DMS 273 treated with DMSO at 0.1 percent for 48 hours (cell line): ENCODE measurements at regions not wholly inside any gene's neighbourhood (a gene's known extent, or its start where the extent isn't known, plus 50 kb on each side); places are given as distances from the start of the nearest gene placed in this dataset.

Experiments used
- DNase-seq: peaks from one replicate; lab custom pipeline; 2025; lab: John Stamatoyannopoulos, UW

DNA sequence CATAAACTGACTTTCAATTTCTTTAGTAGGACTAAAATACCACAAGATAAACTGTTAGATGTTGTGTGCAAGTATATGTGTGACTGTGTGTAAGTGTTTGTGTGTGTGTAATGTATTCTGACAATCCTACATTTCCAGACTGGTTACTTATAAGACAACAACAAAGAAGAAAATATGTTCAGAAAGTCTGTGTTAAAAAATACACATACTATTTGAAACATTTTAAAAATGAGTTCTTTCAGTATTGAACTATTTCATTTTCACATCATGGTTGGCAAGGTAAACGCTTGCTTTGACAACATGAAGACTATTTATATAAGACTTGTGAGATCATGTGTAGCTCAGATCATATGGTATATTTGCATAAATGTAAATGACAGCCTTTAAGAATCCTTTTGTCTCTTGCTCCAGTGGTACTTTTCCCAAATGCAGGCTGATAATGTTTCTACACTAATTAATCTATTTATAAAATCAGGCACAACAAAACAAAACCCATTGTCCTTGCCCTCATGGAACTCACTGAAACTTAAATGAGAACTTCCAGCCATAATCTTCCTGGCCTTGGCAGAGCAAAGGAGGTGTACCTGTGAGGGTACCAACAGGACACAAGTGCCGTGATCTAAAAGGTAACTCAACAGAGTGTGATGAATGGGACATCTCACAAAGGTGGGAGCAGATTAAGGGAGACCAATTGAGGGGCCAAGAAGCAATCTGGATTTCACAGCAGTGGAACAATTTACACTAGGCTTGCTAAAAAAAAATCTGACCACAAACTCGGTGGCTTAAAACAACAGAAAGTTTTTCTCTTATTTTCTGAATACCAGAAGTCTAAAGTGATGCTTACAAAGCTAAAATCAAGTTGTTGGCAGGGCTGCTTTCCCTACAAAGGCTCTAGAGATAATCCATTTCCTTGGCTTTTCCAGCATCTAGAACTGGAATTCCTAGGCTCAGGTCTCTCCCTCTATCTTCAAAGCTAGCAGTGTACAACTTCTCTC lies 349.0 kb downstream of the TBC1D4 start:
- no peak for DNase-seq

DNA sequence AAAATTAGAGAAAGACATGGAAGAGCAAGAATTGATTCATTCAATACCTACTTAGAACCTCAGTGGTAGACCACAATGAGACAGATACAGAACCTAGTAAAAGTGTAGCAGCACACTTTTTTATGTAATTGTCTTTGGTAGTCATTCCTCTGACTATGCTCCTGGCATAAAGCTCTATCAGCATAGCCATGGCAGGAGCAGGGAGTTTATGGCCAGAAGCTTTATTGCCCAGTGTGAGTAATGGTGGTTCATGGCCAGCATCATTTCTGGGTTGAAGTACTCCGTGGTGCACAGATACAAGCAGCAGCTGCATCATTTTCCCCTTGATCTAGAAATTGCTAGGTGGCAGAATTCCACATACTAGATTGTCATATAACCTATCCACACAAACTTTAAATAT lies 352.6 kb downstream of the TBC1D4 start:
- DNase-seq, result no peak

DNA sequence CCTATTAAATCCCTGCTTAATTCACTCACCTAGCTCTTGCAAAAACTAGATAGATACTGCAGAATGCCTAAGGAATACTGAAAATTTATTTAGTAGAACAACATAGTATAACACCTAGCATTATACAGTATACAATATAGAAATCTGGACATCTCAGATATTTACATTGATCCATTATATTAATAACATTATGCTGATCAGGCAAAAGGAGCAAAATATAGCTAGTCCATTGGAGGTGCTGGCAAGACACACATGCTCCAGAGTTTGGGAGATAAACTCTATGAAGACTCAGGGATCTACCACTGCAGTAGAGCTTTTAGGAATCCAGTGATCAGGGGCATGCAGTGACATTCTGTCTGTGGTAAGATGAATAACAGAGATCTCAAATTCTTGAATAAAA lies 357.6 kb downstream of the TBC1D4 start:
- DNase-seq, result no peak

DNA sequence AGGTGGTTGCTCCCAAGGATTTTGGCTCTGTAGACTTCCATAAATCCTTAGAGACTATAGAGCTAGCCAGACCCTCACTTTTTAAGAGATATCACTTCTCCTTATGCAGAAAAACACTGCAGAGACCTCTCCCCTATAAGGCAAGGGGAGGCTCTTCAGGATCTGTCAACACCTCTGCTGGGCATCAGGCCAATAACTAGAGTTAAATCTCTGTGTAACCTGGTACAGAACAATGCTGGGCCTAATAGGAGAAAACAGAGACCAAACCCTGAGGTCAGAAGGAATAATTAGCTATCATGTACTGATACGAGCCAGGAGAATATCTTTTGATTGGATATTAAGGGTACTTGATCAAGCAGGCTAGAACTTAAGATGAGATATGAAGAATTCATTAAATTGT lies 358.5 kb downstream of the TBC1D4 start:
- DNase-seq, result no peak

DNA sequence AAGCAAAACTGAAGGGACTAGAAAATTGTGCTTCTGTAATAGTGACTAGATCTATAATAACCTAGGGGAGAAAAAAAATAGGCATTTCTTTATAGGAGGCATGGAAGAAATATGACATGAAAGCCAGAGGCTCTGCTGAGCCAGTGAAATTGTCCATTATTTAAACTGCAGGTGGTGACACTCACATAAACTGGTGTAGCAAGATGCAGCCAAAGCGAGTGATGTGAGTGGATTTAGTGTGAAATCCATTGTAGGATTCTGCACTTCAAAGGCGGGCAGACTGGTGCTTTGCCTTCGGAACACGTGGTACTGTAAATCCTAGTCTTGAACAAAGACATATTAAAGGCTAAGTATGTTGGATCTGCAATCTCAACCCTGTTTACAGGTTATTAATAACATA lies 361.9 kb downstream of the TBC1D4 start:
- DNase-seq, result no peak

DNA sequence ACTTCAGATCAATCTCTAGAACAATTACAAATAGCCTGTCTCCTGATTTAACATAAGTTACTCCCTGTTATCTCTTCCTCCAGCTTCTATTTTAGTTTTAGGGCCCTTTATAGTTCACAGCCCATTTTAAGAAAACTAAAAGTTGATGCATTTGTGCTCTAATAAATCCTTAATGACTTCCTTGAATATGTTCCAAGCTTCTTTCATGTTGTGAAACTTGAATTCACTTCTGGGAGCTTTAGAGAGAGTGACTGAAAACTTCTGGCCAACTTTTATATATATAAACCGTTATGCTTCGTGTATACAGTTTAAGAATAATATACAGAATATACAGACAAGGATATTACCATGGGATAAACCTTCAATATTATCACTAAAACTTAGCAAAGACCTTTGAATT lies 366.8 kb downstream of the TBC1D4 start:
- DNase-seq, result no peak

DNA sequence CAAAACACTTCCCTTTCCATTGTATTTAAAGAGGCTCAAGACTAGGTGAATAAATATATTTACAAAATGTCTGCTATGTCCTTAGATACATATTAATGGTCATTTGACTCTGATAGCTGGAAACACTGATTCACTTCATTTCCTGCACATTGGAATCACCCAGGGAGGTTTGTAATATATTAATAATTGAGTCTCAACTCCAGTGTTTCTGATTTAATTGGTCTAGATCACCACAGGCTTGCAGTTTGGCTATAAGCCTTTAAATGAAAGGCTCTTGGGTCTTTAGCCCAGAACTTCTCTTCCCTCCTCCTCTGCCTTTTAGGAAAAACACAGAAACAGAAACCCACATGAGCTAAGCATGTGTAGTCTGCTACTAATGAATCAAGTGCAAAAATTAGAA lies 378.0 kb downstream of the TBC1D4 start:
- no peak for DNase-seq

DNA sequence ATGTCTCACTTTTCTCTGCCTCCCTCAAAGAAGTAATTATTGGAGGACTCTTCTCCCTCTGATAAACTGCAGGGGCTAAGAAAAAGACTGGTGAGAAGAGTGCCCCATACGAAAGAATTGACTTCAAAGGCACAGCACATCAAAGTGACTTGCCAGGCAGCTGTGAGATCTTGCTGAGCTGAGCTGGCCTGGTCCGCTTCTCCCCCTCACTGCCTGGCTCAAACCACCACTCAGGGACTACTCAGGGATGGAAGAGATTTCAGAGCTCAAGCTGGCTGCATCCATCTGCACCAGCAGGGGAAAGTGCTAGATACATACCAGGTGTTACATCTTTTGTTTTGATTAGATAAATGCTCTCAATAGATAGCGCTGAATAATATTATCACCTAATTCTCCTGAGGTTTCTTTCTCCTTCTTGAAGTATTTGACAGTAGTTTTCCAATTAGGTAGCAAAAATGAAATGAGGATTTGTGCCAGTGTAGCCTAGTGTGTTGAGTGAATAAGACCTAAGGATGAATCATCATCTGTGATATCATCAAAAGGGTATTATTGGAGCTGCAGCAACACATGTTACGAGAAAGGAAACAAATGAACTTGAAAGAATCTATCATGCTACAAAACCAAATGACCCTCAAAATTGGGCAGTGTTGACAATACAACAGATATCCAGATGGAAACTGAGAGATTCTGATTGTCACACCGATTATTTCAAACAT lies 379.8 kb downstream of the TBC1D4 start:
- no peak for DNase-seq

DNA sequence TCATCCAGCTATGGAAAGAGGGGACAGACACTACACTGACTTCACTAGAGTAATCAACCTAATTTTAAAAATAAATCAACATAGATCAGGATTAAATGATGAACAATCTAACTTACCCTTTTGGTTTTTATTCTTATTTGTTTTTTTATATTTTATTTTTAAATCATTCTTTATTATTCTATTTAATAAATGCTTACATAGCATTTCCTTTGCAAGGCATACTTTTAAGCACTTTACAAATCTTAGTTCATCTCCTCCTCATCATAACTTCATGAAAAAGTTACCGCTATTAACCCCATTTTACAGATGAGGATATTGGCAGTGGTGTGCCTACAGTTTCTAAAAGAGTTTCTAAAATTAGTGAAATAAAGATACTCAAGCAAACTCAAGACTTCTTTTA lies 380.6 kb downstream of the TBC1D4 start:
- no peak for DNase-seq

DNA sequence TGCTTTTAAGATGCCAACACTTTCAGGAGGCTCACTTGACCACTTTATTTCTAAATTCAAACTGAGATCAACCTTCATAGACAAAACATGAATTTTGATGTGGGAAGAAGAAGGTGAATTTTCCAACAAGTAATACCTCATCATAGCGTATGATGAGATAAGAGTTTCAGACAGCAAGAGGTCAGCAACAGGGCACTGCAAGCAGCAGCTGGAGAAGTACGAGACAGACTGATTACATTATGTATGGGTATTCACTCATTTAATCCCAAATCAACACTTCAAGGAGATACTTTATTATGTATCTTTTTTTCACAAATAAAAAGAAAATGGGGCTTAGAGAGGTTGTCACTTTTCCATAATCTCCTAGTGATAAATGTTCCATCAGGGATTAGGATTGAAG lies 389.8 kb downstream of the TBC1D4 start:
- no peak for DNase-seq

DNA sequence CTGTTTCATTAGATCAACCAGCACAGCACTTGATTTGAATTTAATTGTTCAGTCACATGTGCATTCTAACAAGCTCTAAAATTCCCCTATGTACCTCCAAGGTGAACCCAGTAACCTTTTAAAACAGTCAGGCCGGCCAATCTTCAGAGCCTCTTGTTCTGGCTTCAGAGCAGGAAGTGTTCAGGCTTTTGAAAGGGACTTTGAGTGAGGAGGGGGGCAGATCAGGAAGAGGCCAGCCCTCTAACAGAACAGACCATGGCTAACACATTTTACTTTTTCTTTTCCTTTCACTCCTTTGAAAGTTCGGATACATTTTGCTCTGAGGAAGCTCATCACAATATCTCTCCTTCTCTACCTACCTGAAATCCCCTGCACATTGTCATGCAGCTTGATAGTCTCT lies 390.3 kb downstream of the TBC1D4 start:
- DNase-seq, result no peak

DNA sequence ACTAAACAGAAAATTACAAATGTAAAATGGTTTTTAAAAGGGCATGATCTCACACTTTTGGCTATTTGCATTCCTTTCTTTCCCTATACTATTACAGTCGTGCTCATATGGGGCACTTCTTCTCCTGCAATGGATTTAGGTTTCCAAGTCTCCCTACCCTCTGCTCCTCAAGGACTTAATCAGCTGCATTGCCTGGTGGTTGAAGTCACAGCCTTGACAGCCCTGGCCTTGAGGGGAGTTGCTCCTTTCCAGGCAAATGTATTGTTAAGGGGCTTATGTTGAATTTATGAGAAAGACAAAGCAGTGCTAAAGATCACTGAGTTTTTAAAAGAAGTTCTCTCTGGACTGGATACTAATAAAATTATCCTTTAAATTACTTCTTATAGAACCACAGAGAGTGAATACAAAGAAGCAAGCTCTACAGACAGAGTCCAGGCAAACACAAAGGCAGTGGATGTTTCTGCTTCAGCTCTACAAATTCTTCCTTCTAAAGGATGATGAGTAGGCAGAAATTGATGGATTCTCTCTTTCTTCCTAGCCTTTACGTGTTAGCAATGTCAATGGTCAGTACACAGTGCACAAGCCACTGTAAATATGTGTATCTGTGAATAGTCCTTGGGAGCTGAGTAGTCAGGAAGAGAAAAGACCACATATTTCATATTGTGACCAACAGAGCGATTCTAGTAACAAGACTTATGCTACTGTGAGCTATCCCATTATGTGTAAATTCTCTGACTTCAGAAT lies 390.9 kb downstream of the TBC1D4 start:
- DNase-seq, result no peak

DNA sequence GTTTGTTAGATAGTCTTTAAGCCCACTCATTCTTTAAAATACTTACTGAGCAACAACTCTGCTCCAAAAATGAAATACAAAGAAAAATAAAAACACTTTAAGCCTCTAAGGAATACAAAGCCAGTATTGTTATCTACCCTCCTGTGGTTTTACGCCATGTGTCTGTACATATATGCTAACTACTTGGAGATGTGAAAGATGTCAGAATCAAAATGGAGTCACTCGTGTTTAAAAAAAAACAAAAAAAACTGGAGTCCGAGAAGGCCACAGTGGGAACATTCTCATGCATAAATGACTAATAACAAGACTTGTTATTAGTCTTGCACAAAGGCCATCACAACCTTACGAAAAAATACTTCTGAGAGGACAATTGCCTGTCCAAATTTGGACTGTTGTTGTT lies 393.1 kb downstream of the TBC1D4 start:
- no peak for DNase-seq

DNA sequence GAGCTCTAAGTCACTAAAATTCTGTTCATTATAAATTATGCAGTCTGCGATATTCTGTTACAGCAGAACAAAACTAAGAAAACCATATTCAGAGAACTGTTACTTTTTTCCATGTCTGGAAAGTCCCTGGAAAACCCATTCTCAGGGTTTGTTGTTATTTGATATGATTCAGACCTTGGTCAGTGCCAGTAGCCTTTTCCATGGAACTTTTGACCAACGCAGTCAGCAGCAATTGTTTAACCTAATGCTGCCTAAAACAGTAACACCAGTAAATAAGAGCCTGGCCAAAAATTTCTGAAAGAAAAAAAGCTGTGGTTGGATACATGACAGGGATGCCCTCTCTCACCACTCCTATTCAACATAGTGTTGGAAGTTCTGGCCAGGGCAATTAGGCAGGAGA lies 402.7 kb downstream of the TBC1D4 start:
- no peak for DNase-seq

DNA sequence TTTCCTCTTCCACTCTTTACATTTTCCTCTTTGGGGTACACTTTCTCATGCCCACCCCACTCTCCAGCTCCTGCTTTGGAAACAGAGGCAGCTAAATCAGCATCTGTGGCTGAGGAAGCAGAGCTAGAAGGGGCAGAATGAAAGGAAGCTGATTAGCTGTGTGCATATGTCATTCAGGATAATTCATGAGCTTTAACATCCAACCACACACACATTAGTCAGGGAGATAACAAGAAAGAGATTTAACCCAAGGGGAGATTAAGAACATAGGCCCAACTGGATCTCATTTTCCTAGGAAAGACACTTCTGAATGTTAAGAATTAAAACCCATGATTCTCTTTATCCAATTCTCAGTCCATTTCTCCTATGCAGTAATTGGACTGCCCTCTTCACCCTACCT lies 405.5 kb downstream of the TBC1D4 start:
- no peak for DNase-seq

DNA sequence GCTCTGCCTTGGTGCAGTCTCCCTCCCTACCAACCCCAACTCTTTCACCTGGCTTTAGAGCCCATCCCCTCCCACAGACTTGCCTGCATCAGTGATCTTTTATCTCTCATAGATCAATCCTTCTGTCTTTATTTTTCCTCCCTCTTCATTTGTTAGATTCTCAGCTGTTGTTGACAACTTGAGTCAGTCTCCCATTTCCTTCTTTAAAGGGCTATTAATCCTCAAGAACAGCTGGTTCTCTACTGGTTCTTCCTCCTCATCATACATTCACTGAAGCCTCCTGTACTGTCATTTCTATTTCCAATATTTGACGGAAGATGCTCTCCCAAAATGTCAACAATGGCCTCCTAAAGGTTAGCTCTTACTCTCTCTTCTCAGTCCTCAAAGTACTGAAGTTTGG lies 408.2 kb downstream of the TBC1D4 start:
- DNase-seq, result no peak

DNA sequence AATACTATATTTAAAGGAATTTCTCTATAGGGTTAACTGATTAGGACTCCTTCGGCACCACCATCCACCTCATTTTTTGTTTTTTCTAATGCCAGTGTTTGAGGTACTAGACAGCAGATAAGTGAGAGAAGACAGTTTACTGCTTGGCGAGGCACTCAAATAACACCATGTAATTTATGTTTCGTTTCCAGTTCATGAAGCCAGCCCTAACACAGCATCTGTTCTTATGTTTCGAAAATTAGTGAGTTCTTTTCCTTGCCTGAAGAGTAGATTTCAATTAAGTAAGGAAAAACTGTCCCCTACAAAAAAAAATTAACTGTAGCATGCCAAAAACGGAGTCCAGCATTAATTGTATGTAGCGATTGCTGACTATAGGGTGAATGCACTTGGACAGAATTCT lies 409.1 kb downstream of the TBC1D4 start:
- no peak for DNase-seq

DNA sequence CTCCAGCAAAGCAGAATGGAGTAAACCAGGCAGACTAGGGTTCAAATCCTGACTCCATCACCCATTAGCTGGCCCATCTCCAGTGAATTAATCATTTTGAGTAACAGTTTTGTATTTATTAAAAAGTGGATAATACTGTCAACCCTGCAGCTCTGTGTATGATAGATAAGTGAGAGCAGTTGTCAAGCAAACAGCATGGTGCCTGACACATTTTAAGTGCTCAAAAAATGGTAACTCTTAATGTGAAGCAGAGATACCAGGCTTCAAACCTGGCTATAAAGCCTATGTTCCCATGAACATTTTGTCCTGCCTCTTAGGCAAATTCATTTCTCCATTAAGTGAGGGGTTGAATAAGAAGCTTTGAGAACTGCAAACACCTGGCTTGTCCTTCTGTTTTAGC lies 409.6 kb downstream of the TBC1D4 start:
- DNase-seq, result no peak

DNA sequence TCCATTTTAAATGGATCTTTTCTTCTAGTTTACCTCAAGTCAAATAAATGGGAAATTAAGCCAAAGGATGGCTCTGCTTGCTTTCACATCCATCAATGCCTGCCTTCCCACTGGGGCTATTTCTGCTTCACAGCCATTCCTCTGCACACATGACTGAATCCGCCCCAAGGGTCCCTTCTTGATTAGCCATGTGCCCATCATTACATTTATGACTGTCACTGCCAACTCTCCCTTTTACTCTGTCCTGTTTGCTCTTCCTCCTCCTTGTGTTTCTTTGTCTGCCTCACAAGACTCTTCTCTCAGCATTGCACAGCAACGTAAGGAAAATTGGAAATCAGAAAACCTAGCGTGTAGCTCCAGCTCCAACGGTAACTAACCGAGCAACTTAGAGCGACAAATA lies 410.2 kb downstream of the TBC1D4 start:
- no peak for DNase-seq

DNA sequence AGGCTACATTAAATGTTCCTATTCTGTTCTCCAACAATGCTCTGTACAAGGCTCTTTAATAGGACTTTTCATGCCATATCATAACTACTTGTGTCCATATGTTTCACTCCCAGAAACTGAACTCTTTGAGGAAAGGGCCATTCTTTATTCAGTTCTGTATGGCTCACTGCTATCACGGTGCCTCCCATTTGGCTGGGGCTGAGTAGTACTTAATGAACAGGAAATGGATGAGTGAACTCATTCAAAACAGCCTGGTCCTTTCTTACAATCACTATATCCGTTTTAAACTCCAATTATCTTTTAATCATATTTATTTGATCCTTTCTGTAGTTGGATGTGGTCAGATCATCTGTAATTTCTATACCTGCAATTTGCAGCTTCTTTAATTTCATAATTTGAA lies 410.6 kb downstream of the TBC1D4 start:
- no peak for DNase-seq

DNA sequence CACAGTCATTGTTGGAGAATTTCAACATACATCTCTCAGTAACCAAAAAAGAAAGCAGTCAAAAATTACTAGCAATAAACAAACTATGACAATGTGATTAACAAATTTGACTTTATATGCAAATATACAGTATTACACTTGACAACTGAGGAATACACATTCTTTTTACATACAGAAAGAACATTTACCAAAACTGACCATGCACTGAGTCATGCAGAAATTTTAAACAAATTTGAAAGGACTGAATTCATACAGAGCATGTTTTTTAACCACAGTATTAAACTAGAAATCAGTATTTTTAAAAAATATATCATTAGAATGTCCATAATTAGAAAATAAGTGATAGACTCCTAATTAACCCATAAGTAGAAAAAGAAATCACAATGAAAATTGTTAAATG lies 420.1 kb downstream of the TBC1D4 start:
- DNase-seq, result no peak

DNA sequence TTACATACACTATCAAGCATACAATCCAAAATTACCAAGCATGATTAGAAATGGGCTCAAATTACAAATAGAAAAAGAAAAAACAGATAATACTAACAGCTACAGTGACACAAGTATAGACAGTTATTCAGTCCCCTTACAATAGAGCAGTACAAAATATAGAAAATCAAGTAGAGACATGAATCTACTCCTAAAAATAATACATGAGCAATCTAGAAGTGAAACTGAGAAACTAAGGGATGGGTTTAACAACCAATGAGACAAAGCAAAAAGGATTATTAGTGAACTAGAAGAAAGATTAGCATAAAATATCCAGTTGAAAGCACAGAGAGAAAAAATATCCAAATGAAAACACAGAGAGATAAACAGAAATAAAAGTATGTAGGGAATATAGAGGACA lies 426.7 kb downstream of the TBC1D4 start:
- DNase-seq, result no peak

DNA sequence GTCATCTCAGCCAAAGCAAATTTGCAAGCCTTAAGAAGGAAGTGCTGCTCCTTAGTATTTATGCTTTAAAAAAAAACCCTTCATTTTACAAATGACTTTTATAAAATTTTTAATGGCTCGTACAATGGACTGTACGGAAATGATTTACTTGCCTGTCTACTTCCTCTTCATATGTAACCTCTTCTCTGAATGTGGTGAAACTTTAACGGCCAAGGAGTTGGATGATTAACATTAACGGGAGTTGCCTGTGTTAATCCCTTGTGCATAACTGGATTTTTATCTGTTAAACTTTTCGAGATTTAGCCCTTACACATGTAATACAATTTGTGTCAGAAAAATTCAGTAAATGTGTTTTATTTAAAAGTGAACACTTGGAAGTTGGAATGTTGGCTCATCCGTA lies 429.4 kb downstream of the TBC1D4 start:
- no peak for DNase-seq
